HL-60 (cell line): ENCODE measurements at regions not wholly inside any gene's neighbourhood (a gene's known extent, or its start where the extent isn't known, plus 50 kb on each side); places are given as distances from the start of the nearest gene placed in this dataset.

Experiments used
- DNase-seq, 2 experiments: peaks; one replicate each; pipeline ENCODE4 v3.0.0-alpha.2; 2010 to 2020; ENCODE audit warnings: low read depth in 1 of 2, low spot score in 1 of 2
- H3K27ac ChIP-seq: fragments of 250-450 bp; sonication (Bioruptor Pico); replicated peaks from 2 replicates; pipeline ENCODE4 v1.5.1; 2020; ENCODE audit warnings: mild to moderate bottlenecking, moderate library complexity
- H3K27me3 ChIP-seq: fragments of 250-450 bp; sonication (Bioruptor Pico); 2 replicates; pipeline ENCODE4 v1.5.1; 2021; ENCODE audit warnings: mild to moderate bottlenecking, moderate library complexity; ENCODE audit not compliant: insufficient read depth, poor library complexity, severe bottlenecking
- H3K4me3 ChIP-seq: replicated peaks from 2 replicates; pipeline ENCODE4 v1.5.1; 2011; ENCODE audit warnings: mild to moderate bottlenecking, control low read depth, low read length; ENCODE audit not compliant: insufficient read depth
- GABPA ChIP-seq: IDR thresholded peaks from 2 replicates; pipeline ENCODE4 v1.6.1; 2012; ENCODE audit warnings: low read depth
- POLR2AphosphoS5 ChIP-seq: IDR thresholded peaks from 2 replicates; pipeline ENCODE4 v1.6.1; 2012; ENCODE audit warnings: low read depth
- SPI1 ChIP-seq: IDR thresholded peaks from 2 replicates; pipeline ENCODE4 v1.6.1; 2012; ENCODE audit warnings: low read depth, mild to moderate bottlenecking, borderline replicate concordance
- TF ChIP-seq, protein P1 (sequence below): IDR thresholded peaks from 2 replicates; pipeline ENCODE4 v1.6.1; 2012; ENCODE audit warnings: low read depth; ENCODE audit not compliant: insufficient replicate concordance
- TF ChIP-seq, protein P2 (sequence below): IDR thresholded peaks from one replicate; pipeline ENCODE4 v1.5.1; 2011; ENCODE audit warnings: low read length, control low read depth, inconsistent platforms; ENCODE audit not compliant: insufficient read depth

DNA sequence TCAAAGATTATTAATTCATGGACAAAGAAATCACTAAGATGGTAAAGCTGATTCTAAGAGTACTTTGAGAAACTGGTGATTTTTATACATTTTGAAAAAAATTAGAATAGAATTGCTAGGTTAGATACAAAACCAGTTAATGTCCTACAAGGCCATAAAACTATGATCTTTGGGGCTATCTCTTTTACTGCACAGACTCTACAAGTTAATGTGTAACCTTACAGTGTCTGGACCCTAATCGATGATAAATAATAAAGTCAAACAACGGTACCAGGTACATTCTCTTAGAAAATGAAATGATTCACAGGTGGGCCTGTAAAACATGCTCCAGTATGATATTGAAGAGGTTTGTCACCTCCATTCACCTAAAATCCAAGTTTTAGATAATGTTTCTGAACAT, 199.8 kb upstream of the LYZL1 start:
- no peak for TF ChIP-seq GABPA
- TF ChIP-seq, protein P1, sequence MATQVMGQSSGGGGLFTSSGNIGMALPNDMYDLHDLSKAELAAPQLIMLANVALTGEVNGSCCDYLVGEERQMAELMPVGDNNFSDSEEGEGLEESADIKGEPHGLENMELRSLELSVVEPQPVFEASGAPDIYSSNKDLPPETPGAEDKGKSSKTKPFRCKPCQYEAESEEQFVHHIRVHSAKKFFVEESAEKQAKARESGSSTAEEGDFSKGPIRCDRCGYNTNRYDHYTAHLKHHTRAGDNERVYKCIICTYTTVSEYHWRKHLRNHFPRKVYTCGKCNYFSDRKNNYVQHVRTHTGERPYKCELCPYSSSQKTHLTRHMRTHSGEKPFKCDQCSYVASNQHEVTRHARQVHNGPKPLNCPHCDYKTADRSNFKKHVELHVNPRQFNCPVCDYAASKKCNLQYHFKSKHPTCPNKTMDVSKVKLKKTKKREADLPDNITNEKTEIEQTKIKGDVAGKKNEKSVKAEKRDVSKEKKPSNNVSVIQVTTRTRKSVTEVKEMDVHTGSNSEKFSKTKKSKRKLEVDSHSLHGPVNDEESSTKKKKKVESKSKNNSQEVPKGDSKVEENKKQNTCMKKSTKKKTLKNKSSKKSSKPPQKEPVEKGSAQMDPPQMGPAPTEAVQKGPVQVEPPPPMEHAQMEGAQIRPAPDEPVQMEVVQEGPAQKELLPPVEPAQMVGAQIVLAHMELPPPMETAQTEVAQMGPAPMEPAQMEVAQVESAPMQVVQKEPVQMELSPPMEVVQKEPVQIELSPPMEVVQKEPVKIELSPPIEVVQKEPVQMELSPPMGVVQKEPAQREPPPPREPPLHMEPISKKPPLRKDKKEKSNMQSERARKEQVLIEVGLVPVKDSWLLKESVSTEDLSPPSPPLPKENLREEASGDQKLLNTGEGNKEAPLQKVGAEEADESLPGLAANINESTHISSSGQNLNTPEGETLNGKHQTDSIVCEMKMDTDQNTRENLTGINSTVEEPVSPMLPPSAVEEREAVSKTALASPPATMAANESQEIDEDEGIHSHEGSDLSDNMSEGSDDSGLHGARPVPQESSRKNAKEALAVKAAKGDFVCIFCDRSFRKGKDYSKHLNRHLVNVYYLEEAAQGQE = no peak
- TF ChIP-seq, protein P2, sequence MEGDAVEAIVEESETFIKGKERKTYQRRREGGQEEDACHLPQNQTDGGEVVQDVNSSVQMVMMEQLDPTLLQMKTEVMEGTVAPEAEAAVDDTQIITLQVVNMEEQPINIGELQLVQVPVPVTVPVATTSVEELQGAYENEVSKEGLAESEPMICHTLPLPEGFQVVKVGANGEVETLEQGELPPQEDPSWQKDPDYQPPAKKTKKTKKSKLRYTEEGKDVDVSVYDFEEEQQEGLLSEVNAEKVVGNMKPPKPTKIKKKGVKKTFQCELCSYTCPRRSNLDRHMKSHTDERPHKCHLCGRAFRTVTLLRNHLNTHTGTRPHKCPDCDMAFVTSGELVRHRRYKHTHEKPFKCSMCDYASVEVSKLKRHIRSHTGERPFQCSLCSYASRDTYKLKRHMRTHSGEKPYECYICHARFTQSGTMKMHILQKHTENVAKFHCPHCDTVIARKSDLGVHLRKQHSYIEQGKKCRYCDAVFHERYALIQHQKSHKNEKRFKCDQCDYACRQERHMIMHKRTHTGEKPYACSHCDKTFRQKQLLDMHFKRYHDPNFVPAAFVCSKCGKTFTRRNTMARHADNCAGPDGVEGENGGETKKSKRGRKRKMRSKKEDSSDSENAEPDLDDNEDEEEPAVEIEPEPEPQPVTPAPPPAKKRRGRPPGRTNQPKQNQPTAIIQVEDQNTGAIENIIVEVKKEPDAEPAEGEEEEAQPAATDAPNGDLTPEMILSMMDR = no peak
- no peaks in the 10 kb centered on the region for H3K27me3 ChIP-seq
- DNase-seq = no peak
- no peak overlapping the region for H3K4me3 ChIP-seq
- no peak overlapping the region for H3K27ac ChIP-seq

DNA sequence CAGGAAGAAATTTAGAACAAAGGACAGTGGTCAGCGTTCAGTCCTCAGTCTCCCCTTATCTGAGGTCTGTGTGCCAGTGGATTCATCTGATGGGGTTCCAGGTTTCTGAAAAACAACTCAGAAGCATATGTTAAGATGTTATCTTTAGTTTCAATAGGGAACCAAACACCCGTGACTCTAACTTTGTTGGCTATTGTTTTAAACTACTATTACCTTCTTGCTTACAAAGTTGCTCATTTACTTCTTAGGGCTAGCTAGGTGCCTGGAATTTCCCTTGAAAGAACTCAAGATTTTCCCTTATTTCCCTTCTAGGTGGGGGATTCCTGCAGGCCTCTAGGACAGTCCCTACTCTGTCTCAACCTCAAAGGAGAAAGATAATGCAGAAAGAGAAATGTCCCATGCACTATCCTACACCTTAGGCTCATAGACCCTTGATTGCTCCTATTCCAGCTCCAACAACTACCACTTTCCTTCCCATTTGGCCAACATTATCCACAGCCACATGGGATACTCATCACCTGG, 192.5 kb upstream of the LYZL1 start:
- no peak overlapping the region for H3K27ac ChIP-seq
- DNase-seq = no peak
- no peak overlapping the region for H3K4me3 ChIP-seq
- H3K27me3 ChIP-seq = no peaks in the 10 kb centered on the region
- no peak for TF ChIP-seq GABPA
- TF ChIP-seq SPI1 = no peak
- TF ChIP-seq, protein P2 = no peak
- no peak for TF ChIP-seq POLR2AphosphoS5
- TF ChIP-seq, protein P1 = no peak

DNA sequence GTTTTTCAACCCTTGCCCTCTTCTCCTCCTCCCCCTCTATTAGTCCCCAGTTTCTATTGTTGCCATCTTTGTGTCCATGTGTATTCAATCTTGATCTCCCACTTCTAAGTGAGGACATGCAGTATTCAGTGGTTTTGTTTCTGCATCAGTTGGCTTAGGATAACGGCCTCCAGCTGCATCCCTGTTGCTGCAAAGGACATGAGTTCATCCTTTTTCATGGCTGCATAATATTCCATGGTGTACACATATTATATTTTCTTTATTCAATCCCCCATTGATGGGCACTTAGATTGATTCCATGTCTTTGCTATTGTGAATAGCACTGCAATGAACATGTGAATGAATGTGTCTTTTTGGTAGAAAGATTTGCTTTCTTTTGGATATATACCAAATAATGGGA, 190.4 kb upstream of the LYZL1 start:
- H3K27me3 ChIP-seq = no peaks in the 10 kb centered on the region
- H3K4me3 ChIP-seq = no peak overlapping the region
- no peak for TF ChIP-seq POLR2AphosphoS5
- TF ChIP-seq, protein P2 = no peak
- no peak for DNase-seq
- no peak overlapping the region for H3K27ac ChIP-seq

DNA sequence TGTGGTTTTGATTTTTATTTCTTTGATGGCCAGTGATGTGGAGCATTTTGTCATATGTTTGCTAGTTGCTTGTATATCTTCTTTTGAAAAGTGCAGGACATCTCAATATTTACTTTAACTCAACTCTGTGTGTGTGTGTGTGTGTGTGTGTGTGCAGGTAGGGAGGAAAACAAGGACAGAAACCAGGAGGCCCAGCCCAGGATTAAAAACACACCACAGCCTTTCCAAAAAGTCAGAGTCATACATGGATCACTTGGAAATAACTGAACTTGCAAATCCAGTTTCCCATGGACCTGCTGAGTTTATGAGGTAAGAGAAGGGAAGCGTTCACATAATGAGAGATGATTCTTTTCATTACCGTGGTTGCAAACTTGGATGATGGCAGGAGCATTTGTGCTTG, 189.9 kb upstream of the LYZL1 start:
- TF ChIP-seq SPI1 = no peak
- no peak for TF ChIP-seq POLR2AphosphoS5
- TF ChIP-seq, protein P1 = no peak
- no peak for TF ChIP-seq GABPA
- TF ChIP-seq, protein P2 = no peak
- DNase-seq = no peak
- H3K27me3 ChIP-seq = no peaks in the 10 kb centered on the region
- no peak overlapping the region for H3K4me3 ChIP-seq
- H3K27ac ChIP-seq = no peak overlapping the region
